ENCODE measurements at regions not wholly inside any gene's neighbourhood (a gene's known extent, or its start where the extent isn't known, plus 50 kb on each side); places are given as distances from the start of the nearest gene placed in this dataset.

GRCh38 chr13:34155931-34156607 is 338.1 kb downstream of the RFC3 start:
- intact Hi-C loops (cut with DNase I), result no loop called here
- Histone ChIP-seq H3K4me3 (replicated peaks in 1 of 3) (no peak overlapping the region), H3K27ac (no peak overlapping the region), H3K9me3 (no peaks in the 10 kb centered on the region), H3K4me1 (peaks cover 6 to 15% of the 10 kb centered on the region in 2 donors), H3K36me3 (no peaks in the 10 kb centered on the region), H3K27me3 (no peaks in the 10 kb centered on the region)
- TF ChIP-seq CTCF (IDR thresholded peaks at IDR 0.05), result no peak
- TF ChIP-seq POLR2A (IDR thresholded peaks at IDR 0.05), result no peak
- 89 to 96% methylated on average over 10 of the region's 10 CpGs for WGBS, 2 donors
- no peak for DNase-seq

GRCh38 chr13:34156841-34157365 is 339.0 kb downstream of the RFC3 start:
- peaks cover 11 to 23% of the 10 kb centered on the region in 2 donors for H3K4me1 ChIP-seq
- DNase-seq, result peak; percentile 85 to 87
- TF ChIP-seq POLR2A (IDR thresholded peaks at IDR 0.05) (peak in 1 of 2 donors; percentile 10), CTCF (IDR thresholded peaks at IDR 0.05) (no peak)
- peak overlapping the region in 1 of 3 donors; percentile 19 for H3K27ac ChIP-seq
- H3K9me3 ChIP-seq, result no peaks in the 10 kb centered on the region
- H3K36me3 ChIP-seq, result no peaks in the 10 kb centered on the region
- no peak overlapping the region for H3K4me3 ChIP-seq (replicated peaks in 1 of 3)
- intact Hi-C loops (cut with DNase I), result no loop called here
- WGBS, 2 donors, result 45 to 46% methylated on average over 12 of the region's 12 CpGs
- H3K27me3 ChIP-seq, result no peaks in the 10 kb centered on the region

- TF ChIP-seq POLR2A (IDR thresholded peaks at IDR 0.05) (no peak), CTCF (IDR thresholded peaks at IDR 0.05) (no peak)
- Histone ChIP-seq H3K36me3 (no peaks in the 10 kb centered on the region), H3K4me3 (replicated peaks in 1 of 3) (no peak overlapping the region), H3K27ac (no peak overlapping the region), H3K4me1 (peaks cover 22 to 51% of the 10 kb centered on the region in 2 donors), H3K27me3 (no peaks in the 10 kb centered on the region), H3K9me3 (no peaks in the 10 kb centered on the region)
- 92 to 100% methylated on average over 3 of the region's 3 CpGs for WGBS, 2 donors
- intact Hi-C loops (cut with DNase I), result no loop called here
- DNase-seq, result no peak
Observed at GRCh38 chr13:34159946-34160345, 342.0 kb downstream of the RFC3 start.

- 13 to 15% methylated on average over 5 of the region's 5 CpGs for WGBS, 2 donors
- Histone ChIP-seq H3K36me3 (no peaks in the 10 kb centered on the region), H3K27ac (peak overlapping the region; percentile 50 to 90 (median 73)), H3K4me1 (peaks cover 22 to 44% of the 10 kb centered on the region in 2 donors), H3K27me3 (no peaks in the 10 kb centered on the region), H3K4me3 (replicated peaks in 1 of 3) (no peak overlapping the region), H3K9me3 (no peaks in the 10 kb centered on the region)
- TF ChIP-seq POLR2A (IDR thresholded peaks at IDR 0.05) (no peak), CTCF (IDR thresholded peaks at IDR 0.05) (no peak)
- DNase-seq, result no peak
- intact Hi-C loops (cut with DNase I), result no loop called here
Observed at GRCh38 chr13:34161931-34162543, 344.1 kb downstream of the RFC3 start.

- no peak for TF ChIP-seq CTCF (IDR thresholded peaks at IDR 0.05)
- peak in 1 of 2 donors; percentile 30 for TF ChIP-seq POLR2A (IDR thresholded peaks at IDR 0.05)
- WGBS, 2 donors, result 11 to 19% methylated on average over 3 of the region's 3 CpGs
- Histone ChIP-seq H3K4me3 (replicated peaks in 1 of 3) (no peak overlapping the region), H3K4me1 (peaks cover 17 to 39% of the 10 kb centered on the region in 2 donors), H3K27ac (peak overlapping the region; percentile 50 to 90 (median 73)), H3K9me3 (no peaks in the 10 kb centered on the region), H3K36me3 (no peaks in the 10 kb centered on the region), H3K27me3 (no peaks in the 10 kb centered on the region)
- intact Hi-C loops (cut with DNase I), result no loop called here
- DNase-seq, result peak; percentile 28 to 32
Observed at GRCh38 chr13:34162544-34162933, 344.6 kb downstream of the RFC3 start.

Measured in thyroid gland (tissue), 4 donors.